ENCODE measurements at regions not wholly inside any gene's neighbourhood (a gene's known extent, or its start where the extent isn't known, plus 50 kb on each side); places are given as distances from the start of the nearest gene placed in this dataset.

- TF ChIP-seq CTCF (IDR thresholded peaks at IDR 0.05) (no peak), ZFX (IDR thresholded peaks at IDR 0.05; ENCODE audit: borderline replicate concordance) (no peak)
Measured at GRCh38 chr18:1848716-1849115, 722.6 kb downstream of the METTL4 start.

Measured in 22Rv1 (cell line).